Lung (tissue), 11 donors: ENCODE measurements at regions not wholly inside any gene's neighbourhood (a gene's known extent, or its start where the extent isn't known, plus 50 kb on each side); places are given as distances from the start of the nearest gene placed in this dataset.
A peak's percentile ranks its signal among the peaks of the same experiment; 100 is the strongest.

Experiments used
- ATAC-seq: fragments of 200-7000 bp; cut with Tn5 transposase; one replicate; pipeline ENCODE4 v1.9.1; 2020; ENCODE audit warnings: moderate number of reproducible peaks; ENCODE audit not compliant: insufficient read depth, low FRiP score
- DNase-seq, 3 donors: peaks; one replicate each; pipeline ENCODE4 v3.0.0-alpha.2; 2013 to 2017
- H3K27ac ChIP-seq, 2 donors: one replicate each; pipeline ENCODE4 v1.5.1; 2013; ENCODE audit warnings: mild to moderate bottlenecking in 2 of 2, moderate library complexity in 2 of 2, control low read depth in 1 of 2, inconsistent platforms in 1 of 2, low read depth in 1 of 2, low read length in 1 of 2
- H3K27me3 ChIP-seq, 3 donors: one replicate each; pipeline ENCODE4 v1.5.1; 2013; ENCODE audit warnings: low read length in 2 of 3; ENCODE audit not compliant: control insufficient read depth in 3 of 3, insufficient read depth in 3 of 3
- H3K36me3 ChIP-seq, 4 donors: one replicate each; pipeline ENCODE4 v1.5.1; 2013; ENCODE audit warnings: low read length in 4 of 4, mild to moderate bottlenecking in 1 of 4, moderate library complexity in 1 of 4; ENCODE audit not compliant: control insufficient read depth in 4 of 4, insufficient read depth in 4 of 4
- H3K4me1 ChIP-seq, 5 donors: one replicate each; pipeline ENCODE4 v1.5.1; 2013; ENCODE audit warnings: low read length in 5 of 5, mild to moderate bottlenecking in 2 of 5, moderate library complexity in 1 of 5; ENCODE audit not compliant: control insufficient read depth in 5 of 5, insufficient read depth in 5 of 5
- H3K4me3 ChIP-seq: one replicate; pipeline ENCODE4 v1.5.1; 2013; ENCODE audit warnings: mild to moderate bottlenecking, control low read depth, moderate library complexity
- H3K9ac ChIP-seq, 2 donors: one replicate each; pipeline ENCODE4 v1.5.1; 2013; ENCODE audit warnings: low read length in 2 of 2, control low read depth in 1 of 2; ENCODE audit not compliant: insufficient read depth in 1 of 2
- H3K9me3 ChIP-seq, 4 donors: one replicate each; pipeline ENCODE4 v1.5.1; 2013; ENCODE audit warnings: low read length in 3 of 4, mild to moderate bottlenecking in 1 of 4, moderate library complexity in 1 of 4; ENCODE audit not compliant: control insufficient read depth in 4 of 4, insufficient read depth in 3 of 4
- CTCF ChIP-seq: IDR thresholded peaks from 2 replicates; pipeline ENCODE4 v1.5.1; 2012; ENCODE audit warnings: mild to moderate bottlenecking; ENCODE audit errors: control extremely low read depth, extremely low read depth
- WGBS, 2 donors: extraction: QIAGEN DNeasy Blood & Tissue Kit; methylation state at CpG; one replicate each; pipeline ENCODE4 v1.1.7; 2013; 5-methylcytosine and 5-hydroxymethylcytosine counted together
- donor health status: control.
- donor health status: control.
- donor health status: Bipolar disorder and iron deficiency.
- donor health status: healthy.
- donor health status: DM: yes; HTN: yes; CAD: no.

GRCh38 chr6:140091895-140092294, 717.4 kb upstream of the CITED2 start:
- no peak overlapping the region for H3K4me3 ChIP-seq
- DNase-seq = no peak
- ATAC-seq = no peak
- no peak overlapping the region for H3K9ac ChIP-seq
- no peaks in the 10 kb centered on the region for H3K36me3 ChIP-seq
- H3K27ac ChIP-seq = no peak overlapping the region
- H3K9me3 ChIP-seq = no peaks in the 10 kb centered on the region
- H3K27me3 ChIP-seq = no peaks in the 10 kb centered on the region
- 89 to 98% methylated on average over 1 of the region's 1 CpG for WGBS, 2 donors
- TF ChIP-seq CTCF = no peak
- no peaks in the 10 kb centered on the region for H3K4me1 ChIP-seq

GRCh38 chr6:140090871-140091270, 716.4 kb upstream of the CITED2 start:
- Histone ChIP-seq H3K4me1 (no peaks in the 10 kb centered on the region), H3K9me3 (no peaks in the 10 kb centered on the region), H3K36me3 (no peaks in the 10 kb centered on the region), H3K27ac (no peak overlapping the region), H3K9ac (no peak overlapping the region), H3K4me3 (no peak overlapping the region), H3K27me3 (no peaks in the 10 kb centered on the region)
- DNase-seq (no peak), ATAC-seq (no peak)
- TF ChIP-seq CTCF = no peak
- WGBS, 2 donors = 68 to 69% methylated on average over 3 of the region's 3 CpGs

DNA sequence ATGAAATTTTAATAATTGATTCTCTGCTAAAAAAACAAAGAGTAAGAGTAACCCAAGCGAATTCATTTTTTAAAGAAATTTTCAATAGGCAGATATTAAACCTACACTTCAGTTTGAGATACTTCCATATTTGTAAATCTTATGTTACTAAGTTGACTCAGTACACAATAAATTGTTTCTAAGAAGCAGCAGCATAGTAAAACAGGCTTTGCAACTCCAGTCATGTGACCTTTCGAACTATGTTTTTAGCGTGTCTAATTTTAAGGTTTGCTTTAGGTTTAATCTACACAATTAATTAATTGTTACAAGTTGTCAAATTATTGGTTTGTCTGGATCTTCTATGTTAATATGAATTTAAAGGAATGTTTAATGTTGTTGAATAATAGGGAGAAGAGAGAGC, 708.9 kb upstream of the CITED2 start:
- no peak for TF ChIP-seq CTCF
- Histone ChIP-seq H3K9me3 (no peaks in the 10 kb centered on the region), H3K36me3 (no peaks in the 10 kb centered on the region), H3K4me3 (no peak overlapping the region), H3K4me1 (peaks cover 0 to 32% (median 5%) of the 10 kb centered on the region in 5 donors), H3K9ac (no peak overlapping the region), H3K27me3 (no peaks in the 10 kb centered on the region), H3K27ac (peak overlapping the region in 1 of 2 donors; percentile 40)
- DNase-seq = no peak
- ATAC-seq = no peak
- WGBS, 2 donors = 75 to 90% methylated on average over 3 of the region's 3 CpGs

DNA sequence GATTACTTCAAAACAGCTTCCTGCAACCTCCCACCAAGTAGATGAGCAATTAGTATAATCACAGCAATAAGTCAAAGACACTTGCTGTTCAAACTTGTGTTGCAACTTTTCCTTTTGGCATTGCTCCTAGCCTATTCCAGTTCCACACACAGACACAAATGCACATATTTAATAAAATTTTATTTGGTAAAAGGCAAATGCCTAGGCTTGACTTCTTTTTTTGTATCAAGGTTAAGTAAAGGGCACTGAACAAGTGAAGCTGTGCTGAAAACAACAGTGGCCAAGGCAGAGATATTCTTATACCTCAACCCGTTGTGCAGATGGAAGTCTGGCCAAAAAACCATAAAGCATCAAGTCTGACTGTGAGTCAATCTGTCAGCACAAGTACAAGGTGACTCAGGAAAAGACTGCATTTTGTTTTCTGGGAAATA, 708.4 kb upstream of the CITED2 start:
- ATAC-seq = no peak
- H3K9me3 ChIP-seq = no peaks in the 10 kb centered on the region
- H3K9ac ChIP-seq = no peak overlapping the region
- no peaks in the 10 kb centered on the region for H3K36me3 ChIP-seq
- H3K4me3 ChIP-seq = no peak overlapping the region
- H3K4me1 ChIP-seq = peaks cover 0 to 37% (median 5%) of the 10 kb centered on the region in 5 donors
- 63 to 83% methylated on average over 1 of the region's 1 CpG for WGBS, 2 donors
- H3K27me3 ChIP-seq = no peaks in the 10 kb centered on the region
- H3K27ac ChIP-seq = peak overlapping the region in 1 of 2 donors; percentile 60
- peak; percentile 17 to 91 (median 77) for DNase-seq
- TF ChIP-seq CTCF = no peak
